HG03442 (cell line): ENCODE measurements at regions not wholly inside any gene's neighbourhood (a gene's known extent, or its start where the extent isn't known, plus 50 kb on each side); places are given as distances from the start of the nearest gene placed in this dataset.

ENCODE experiments used
- ATAC-seq: cut with Tn5 transposase; IDR thresholded peaks from one replicate; pipeline ENCODE4 v1.9.1; 2021; ENCODE audit warnings: mild to moderate bottlenecking, moderate library complexity; ENCODE audit not compliant: unreplicated experiment

- no peak for ATAC-seq
Measured at GRCh38 chr14:26206640-26207039, 391.2 kb downstream of the NOVA1 start.

GRCh38 chr14:26204728-26205479, 392.9 kb downstream of the NOVA1 start:
- ATAC-seq = no peak

- ATAC-seq = no peak
Measured at GRCh38 chr14:26204366-26204727, 393.5 kb downstream of the NOVA1 start.

- ATAC-seq = no peak
Measured at GRCh38 chr14:26200687-26201086, 397.1 kb downstream of the NOVA1 start.

- no peak for ATAC-seq
Measured at GRCh38 chr14:26199590-26200370, 398.1 kb downstream of the NOVA1 start.

- no peak for ATAC-seq
Measured at GRCh38 chr14:26199096-26199495, 398.7 kb downstream of the NOVA1 start.

- no peak for ATAC-seq
Measured at GRCh38 chr14:26194816-26195215, 403.0 kb downstream of the NOVA1 start.

GRCh38 chr14:26191671-26192070, 406.2 kb downstream of the NOVA1 start:
- ATAC-seq = no peak

- no peak for ATAC-seq
Measured at GRCh38 chr14:26191123-26191522, 406.7 kb downstream of the NOVA1 start.

- ATAC-seq = no peak
Measured at GRCh38 chr14:26190646-26191045, 407.2 kb downstream of the NOVA1 start.

- ATAC-seq = no peak
Measured at GRCh38 chr14:26187996-26188620, 409.7 kb downstream of the NOVA1 start.

GRCh38 chr14:26180221-26180620, 417.6 kb downstream of the NOVA1 start:
- no peak for ATAC-seq

GRCh38 chr14:26175658-26176057, 422.2 kb downstream of the NOVA1 start:
- ATAC-seq = no peak

GRCh38 chr14:26174395-26174794, 423.4 kb downstream of the NOVA1 start:
- ATAC-seq = no peak

GRCh38 chr14:26173581-26174110, 424.2 kb downstream of the NOVA1 start:
- ATAC-seq = no peak

- no peak for ATAC-seq
Measured at GRCh38 chr14:26172396-26172795, 425.4 kb downstream of the NOVA1 start.

GRCh38 chr14:26170885-26171284, 426.9 kb downstream of the NOVA1 start:
- ATAC-seq = no peak

GRCh38 chr14:26163761-26164160, 434.1 kb downstream of the NOVA1 start:
- peak; percentile 50 for ATAC-seq

GRCh38 chr14:26157517-26157916, 440.3 kb downstream of the NOVA1 start:
- no peak for ATAC-seq

- ATAC-seq = no peak
Measured at GRCh38 chr14:26143057-26143456, 454.8 kb downstream of the NOVA1 start.

- ATAC-seq = no peak
Measured at GRCh38 chr14:26138764-26139445, 458.9 kb downstream of the NOVA1 start.
